ENCODE measurements at regions not wholly inside any gene's neighbourhood (a gene's known extent, or its start where the extent isn't known, plus 50 kb on each side); places are given as distances from the start of the nearest gene placed in this dataset.

- Mint-ChIP-seq H3K27ac (peak overlapping the region; percentile 87), H3K27me3 (peaks cover 11 to 12% of the 10 kb centered on the region in 2 donors), H3K4me3 (no peak overlapping the region), H3K4me1 (peaks cover 5 to 13% of the 10 kb centered on the region in 2 donors), H3K9me3 (peaks cover 3 to 6% of the 10 kb centered on the region in 2 donors), H3K36me3 (no peaks in the 10 kb centered on the region)
- ATAC-seq (replicated peaks) (no peak), DNase-seq (no peak)
Measured at GRCh38 chr2:19785867-19786266, 115.9 kb downstream of the TTC32 start.

- no peaks in the 10 kb centered on the region for H3K36me3 Mint-ChIP-seq
- H3K27ac Mint-ChIP-seq, result no peak overlapping the region
- ATAC-seq (replicated peaks) (no peak), DNase-seq (no peak)
- no peak overlapping the region for H3K4me3 Mint-ChIP-seq
- peaks cover 5 to 13% of the 10 kb centered on the region in 2 donors for H3K4me1 Mint-ChIP-seq
- H3K9me3 Mint-ChIP-seq, result peaks cover 3 to 6% of the 10 kb centered on the region in 2 donors
- peaks cover 7 to 8% of the 10 kb centered on the region in 2 donors for H3K27me3 Mint-ChIP-seq
Measured at GRCh38 chr2:19785447-19785846, 116.3 kb downstream of the TTC32 start.

GRCh38 chr2:19784456-19784855 lies 117.3 kb downstream of the TTC32 start:
- H3K27ac Mint-ChIP-seq, result no peak overlapping the region
- no peak overlapping the region for H3K4me3 Mint-ChIP-seq
- DNase-seq (no peak), ATAC-seq (replicated peaks) (no peak)
- peaks cover 3 to 6% of the 10 kb centered on the region in 2 donors for H3K9me3 Mint-ChIP-seq
- H3K4me1 Mint-ChIP-seq, result peaks cover 5 to 13% of the 10 kb centered on the region in 2 donors
- peaks cover 5 to 6% of the 10 kb centered on the region in 2 donors for H3K27me3 Mint-ChIP-seq
- H3K36me3 Mint-ChIP-seq, result no peaks in the 10 kb centered on the region

- no peak for ATAC-seq (replicated peaks)
Measured at GRCh38 chr2:19783935-19784334, 117.8 kb downstream of the TTC32 start.

GRCh38 chr2:19776941-19777514 lies 124.8 kb downstream of the TTC32 start:
- Mint-ChIP-seq H3K36me3 (no peaks in the 10 kb centered on the region), H3K4me3 (no peak overlapping the region), H3K27ac (no peak overlapping the region), H3K4me1 (no peaks in the 10 kb centered on the region), H3K27me3 (peaks cover 7 to 9% of the 10 kb centered on the region in 2 donors), H3K9me3 (no peaks in the 10 kb centered on the region)
- DNase-seq, result no peak
- ATAC-seq (replicated peaks), result no peak

More at GRCh38 chr2:19783935-19784334, 117.8 kb downstream of the TTC32 start:
- Mint-ChIP-seq H3K9me3 (peaks cover 3 to 6% of the 10 kb centered on the region in 2 donors), H3K27ac (no peak overlapping the region), H3K27me3 (peaks cover 5 to 6% of the 10 kb centered on the region in 2 donors), H3K4me1 (peaks cover 5 to 13% of the 10 kb centered on the region in 2 donors), H3K4me3 (no peak overlapping the region), H3K36me3 (no peaks in the 10 kb centered on the region)
- DNase-seq, result no peak

GRCh38 chr2:19775838-19776237 lies 125.9 kb downstream of the TTC32 start:
- Mint-ChIP-seq H3K27ac (no peak overlapping the region), H3K9me3 (no peaks in the 10 kb centered on the region), H3K36me3 (no peaks in the 10 kb centered on the region), H3K4me3 (no peak overlapping the region), H3K27me3 (peaks cover 7 to 15% of the 10 kb centered on the region in 2 donors), H3K4me1 (no peaks in the 10 kb centered on the region)
- ATAC-seq (replicated peaks) (no peak), DNase-seq (no peak)

GRCh38 chr2:19775315-19775714 lies 126.5 kb downstream of the TTC32 start:
- Mint-ChIP-seq H3K27ac (no peak overlapping the region), H3K9me3 (no peaks in the 10 kb centered on the region), H3K4me1 (no peaks in the 10 kb centered on the region), H3K4me3 (no peak overlapping the region), H3K27me3 (peaks cover 7 to 16% of the 10 kb centered on the region in 2 donors), H3K36me3 (no peaks in the 10 kb centered on the region)
- no peak for DNase-seq
- ATAC-seq (replicated peaks), result no peak

- Mint-ChIP-seq H3K9me3 (no peaks in the 10 kb centered on the region), H3K4me3 (no peak overlapping the region), H3K36me3 (no peaks in the 10 kb centered on the region), H3K4me1 (no peaks in the 10 kb centered on the region), H3K27me3 (peaks cover 7 to 16% of the 10 kb centered on the region in 2 donors), H3K27ac (no peak overlapping the region)
- ATAC-seq (replicated peaks), result no peak
- no peak for DNase-seq
Measured at GRCh38 chr2:19774805-19775176, 127.0 kb downstream of the TTC32 start.

- ATAC-seq (replicated peaks), result no peak
- Mint-ChIP-seq H3K4me3 (no peak overlapping the region), H3K9me3 (no peaks in the 10 kb centered on the region), H3K36me3 (no peaks in the 10 kb centered on the region), H3K4me1 (no peaks in the 10 kb centered on the region), H3K27me3 (peaks cover 4 to 9% of the 10 kb centered on the region in 2 donors), H3K27ac (peak overlapping the region; percentile 80)
- no peak for DNase-seq
Measured at GRCh38 chr2:19772981-19773380, 128.8 kb downstream of the TTC32 start.

- ATAC-seq (replicated peaks) (no peak), DNase-seq (no peak)
- Mint-ChIP-seq H3K9me3 (peaks cover 0 to 1% of the 10 kb centered on the region in 2 donors), H3K36me3 (no peaks in the 10 kb centered on the region), H3K27ac (no peak overlapping the region), H3K27me3 (peaks cover 0 to 26% of the 10 kb centered on the region in 2 donors), H3K4me3 (no peak overlapping the region), H3K4me1 (no peaks in the 10 kb centered on the region)
Measured at GRCh38 chr2:19769513-19769912, 132.3 kb downstream of the TTC32 start.

- ATAC-seq (replicated peaks) (no peak), DNase-seq (no peak)
- Mint-ChIP-seq H3K27ac (no peak overlapping the region), H3K4me3 (no peak overlapping the region), H3K36me3 (no peaks in the 10 kb centered on the region), H3K27me3 (peaks cover 0 to 26% of the 10 kb centered on the region in 2 donors), H3K9me3 (peaks cover 0 to 1% of the 10 kb centered on the region in 2 donors), H3K4me1 (no peaks in the 10 kb centered on the region)
Measured at GRCh38 chr2:19767899-19768298, 133.9 kb downstream of the TTC32 start.

GRCh38 chr2:19764998-19765397 lies 136.8 kb downstream of the TTC32 start:
- Mint-ChIP-seq H3K27me3 (peaks cover 0 to 19% of the 10 kb centered on the region in 2 donors), H3K36me3 (peaks cover 0 to 1% of the 10 kb centered on the region in 2 donors), H3K4me1 (no peaks in the 10 kb centered on the region), H3K9me3 (peaks cover 0 to 1% of the 10 kb centered on the region in 2 donors), H3K4me3 (no peak overlapping the region), H3K27ac (no peak overlapping the region)
- no peak for DNase-seq
- no peak for ATAC-seq (replicated peaks)

- Mint-ChIP-seq H3K27ac (no peak overlapping the region), H3K36me3 (peaks cover 0 to 1% of the 10 kb centered on the region in 2 donors), H3K4me3 (no peak overlapping the region), H3K27me3 (peaks cover 0 to 19% of the 10 kb centered on the region in 2 donors), H3K4me1 (no peaks in the 10 kb centered on the region), H3K9me3 (peaks cover 0 to 1% of the 10 kb centered on the region in 2 donors)
- ATAC-seq (replicated peaks) (no peak), DNase-seq (no peak)
Measured at GRCh38 chr2:19763731-19764130, 138.1 kb downstream of the TTC32 start.

GRCh38 chr2:19762959-19763605 lies 138.7 kb downstream of the TTC32 start:
- Mint-ChIP-seq H3K4me1 (no peaks in the 10 kb centered on the region), H3K9me3 (peaks cover 0 to 1% of the 10 kb centered on the region in 2 donors), H3K27ac (no peak overlapping the region), H3K4me3 (no peak overlapping the region), H3K27me3 (peaks cover 0 to 19% of the 10 kb centered on the region in 2 donors), H3K36me3 (peaks cover 0 to 1% of the 10 kb centered on the region in 2 donors)
- ATAC-seq (replicated peaks) (no peak), DNase-seq (no peak)

GRCh38 chr2:19762142-19762541 lies 139.6 kb downstream of the TTC32 start:
- H3K36me3 Mint-ChIP-seq, result peaks cover 0 to 1% of the 10 kb centered on the region in 2 donors
- peaks cover 0 to 11% of the 10 kb centered on the region in 2 donors for H3K27me3 Mint-ChIP-seq
- no peaks in the 10 kb centered on the region for H3K9me3 Mint-ChIP-seq
- no peak for DNase-seq
- H3K4me1 Mint-ChIP-seq, result no peaks in the 10 kb centered on the region
- H3K27ac Mint-ChIP-seq, result no peak overlapping the region
- no peak overlapping the region for H3K4me3 Mint-ChIP-seq
- no peak for ATAC-seq (replicated peaks)

All from stimulated activated naive B cell treated with anti-CD40 and anti-IgM and Interleukin-4, amounts not matched to agents 10 μg/mL and 1 μg/mL and 100 μg/mL, for 72 hours (primary cell).